ENCODE measurements at regions not wholly inside any gene's neighbourhood (a gene's known extent, or its start where the extent isn't known, plus 50 kb on each side); places are given as distances from the start of the nearest gene placed in this dataset.

- TF ChIP-seq TAF1 (IDR thresholded peaks at IDR 0.05; ENCODE audit: control insufficient read depth, extremely low read depth, insufficient read depth, low read length, severe bottlenecking) = no peak
- TF ChIP-seq TRIM24 (IDR thresholded peaks at IDR 0.05) = no peak
- no peak for TF ChIP-seq CTCF (IDR thresholded peaks at IDR 0.05 in 2 of 3, conservative IDR thresholded peaks at IDR 0.05 in 1 of 3; ENCODE audit: insufficient read depth in 2 of 3, low read depth in 1 of 3, low read length in 3 of 3)
- no peak for TF ChIP-seq HMG20A (CRISPR knock-in tag; conservative IDR thresholded peaks at IDR 0.05)
- no peak for TF ChIP-seq IFI16 (CRISPR knock-in tag; IDR thresholded peaks at IDR 0.05)
- no peak for TF ChIP-seq ZKSCAN1 (IDR thresholded peaks at IDR 0.05; ENCODE audit: low read depth, low read length)
- TF ChIP-seq POLR2A (conservative IDR thresholded peaks at IDR 0.05) = no peak
- no peak for TF ChIP-seq NCOA2 (IDR thresholded peaks at IDR 0.05; ENCODE audit: partially characterized antibody in 2 of 2)
- no peak for TF ChIP-seq CLOCK (CRISPR knock-in tag; IDR thresholded peaks at IDR 0.05; ENCODE audit: borderline replicate concordance)
Measured at GRCh38 chr2:120682654-120683053, 53.0 kb upstream of the GLI2 start.
